ENCODE measurements at regions not wholly inside any gene's neighbourhood (a gene's known extent, or its start where the extent isn't known, plus 50 kb on each side); places are given as distances from the start of the nearest gene placed in this dataset.

DNA sequence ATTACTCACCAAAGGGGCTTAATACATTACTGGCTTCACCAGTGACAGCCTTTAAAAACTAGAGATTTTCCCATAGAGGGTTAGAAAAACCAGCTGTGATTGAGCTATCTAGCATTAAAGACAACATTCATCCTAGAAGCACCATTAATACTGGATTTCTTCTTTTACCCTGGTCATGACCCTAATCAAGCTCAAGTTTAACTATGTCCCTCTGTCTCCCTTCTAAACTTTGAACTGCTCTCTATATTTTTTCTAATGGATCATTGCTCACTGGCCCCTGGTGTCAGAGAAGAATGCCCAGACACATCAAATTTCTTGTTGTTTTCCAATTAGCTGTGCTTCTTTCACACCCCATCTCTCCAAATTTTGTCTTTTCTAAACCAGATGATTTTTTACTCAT lies 1101.3 kb downstream of the XPNPEP1 start:
- no peak for DNase-seq

- no peak for DNase-seq
Measured at GRCh38 chr10:108819302-108819701, 1104.0 kb downstream of the XPNPEP1 start.

GRCh38 chr10:108817584-108817983 lies 1105.7 kb downstream of the XPNPEP1 start:
- no peak for DNase-seq

DNA sequence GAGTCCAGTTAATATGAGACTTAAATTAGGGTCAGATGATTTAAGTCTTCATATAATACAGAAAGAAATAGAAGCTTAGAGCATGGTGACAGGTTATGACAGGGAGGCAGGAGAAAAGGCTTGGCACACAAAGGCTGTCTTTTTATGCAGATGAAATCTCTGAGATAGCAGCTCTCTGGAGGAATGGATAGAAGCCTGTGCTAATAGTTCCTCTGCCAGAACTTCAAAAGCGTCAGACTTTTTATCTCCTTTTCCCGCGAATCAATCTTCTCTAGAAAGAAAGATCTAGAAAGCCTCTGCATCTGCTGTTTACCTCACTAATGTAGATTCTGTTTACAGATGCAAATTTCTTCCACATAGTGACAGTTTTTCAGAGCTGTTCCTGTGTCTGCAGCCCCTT lies 1106.2 kb downstream of the XPNPEP1 start:
- DNase-seq = no peak

GRCh38 chr10:108812906-108813305 lies 1110.4 kb downstream of the XPNPEP1 start:
- DNase-seq = no peak

GRCh38 chr10:108812296-108812695 lies 1111.0 kb downstream of the XPNPEP1 start:
- no peak for DNase-seq

DNA sequence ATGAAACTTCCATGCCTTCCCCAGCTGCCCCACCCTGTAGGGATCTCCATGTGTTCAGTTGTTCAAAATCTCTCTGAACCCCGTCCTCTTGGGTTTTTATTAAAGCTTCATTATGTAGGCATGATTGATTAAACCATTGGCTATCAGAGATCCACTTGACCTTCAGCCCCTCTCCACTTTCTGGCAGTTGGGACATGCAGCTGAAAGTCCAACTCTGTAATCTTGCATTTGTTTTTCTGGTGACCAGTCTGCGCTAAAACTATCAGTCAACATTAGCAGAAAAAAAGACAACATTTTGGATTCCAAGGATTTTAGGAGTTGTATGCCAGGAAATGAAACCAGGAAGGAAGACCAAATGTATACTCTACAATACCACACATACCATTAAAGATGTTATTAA lies 1115.1 kb downstream of the XPNPEP1 start:
- no peak for DNase-seq

DNA sequence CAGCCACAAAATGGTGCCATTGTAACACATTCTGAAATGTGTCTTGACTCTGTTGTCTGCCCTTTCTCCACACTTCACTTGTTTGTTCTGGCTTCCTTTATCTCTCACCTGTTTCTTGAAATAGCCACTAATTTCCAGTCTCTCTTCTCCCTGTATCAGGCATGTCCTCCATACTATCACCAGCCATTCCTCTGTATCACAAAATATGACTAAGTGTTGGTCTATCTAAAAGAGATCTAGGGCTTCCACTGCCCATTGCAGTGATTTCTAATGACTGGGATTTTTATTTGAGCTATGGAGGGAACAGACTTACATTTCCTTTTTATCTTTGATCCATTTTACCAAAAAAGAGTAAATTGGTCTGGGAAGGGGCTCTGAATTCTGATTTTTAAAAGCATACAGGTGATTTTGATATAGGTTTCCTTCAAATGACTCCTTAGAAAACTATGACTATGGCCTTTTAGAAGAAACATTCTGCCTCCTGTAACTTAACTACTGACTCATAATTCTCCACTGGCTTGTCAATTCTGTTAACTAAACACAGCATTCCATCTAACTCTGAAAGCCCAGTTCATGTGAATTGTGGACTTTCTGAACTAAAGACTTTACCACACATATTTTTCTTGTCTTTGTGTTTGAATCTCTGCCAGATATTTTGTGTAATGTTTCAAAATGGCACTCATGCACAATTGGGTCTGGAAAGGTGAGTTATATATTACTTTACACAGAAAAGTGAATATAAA lies 1121.4 kb downstream of the XPNPEP1 start:
- DNase-seq = no peak

- no peak for DNase-seq
Measured at GRCh38 chr10:108801220-108801619, 1122.1 kb downstream of the XPNPEP1 start.

- no peak for DNase-seq
Measured at GRCh38 chr10:108797573-108797972, 1125.7 kb downstream of the XPNPEP1 start.

DNA sequence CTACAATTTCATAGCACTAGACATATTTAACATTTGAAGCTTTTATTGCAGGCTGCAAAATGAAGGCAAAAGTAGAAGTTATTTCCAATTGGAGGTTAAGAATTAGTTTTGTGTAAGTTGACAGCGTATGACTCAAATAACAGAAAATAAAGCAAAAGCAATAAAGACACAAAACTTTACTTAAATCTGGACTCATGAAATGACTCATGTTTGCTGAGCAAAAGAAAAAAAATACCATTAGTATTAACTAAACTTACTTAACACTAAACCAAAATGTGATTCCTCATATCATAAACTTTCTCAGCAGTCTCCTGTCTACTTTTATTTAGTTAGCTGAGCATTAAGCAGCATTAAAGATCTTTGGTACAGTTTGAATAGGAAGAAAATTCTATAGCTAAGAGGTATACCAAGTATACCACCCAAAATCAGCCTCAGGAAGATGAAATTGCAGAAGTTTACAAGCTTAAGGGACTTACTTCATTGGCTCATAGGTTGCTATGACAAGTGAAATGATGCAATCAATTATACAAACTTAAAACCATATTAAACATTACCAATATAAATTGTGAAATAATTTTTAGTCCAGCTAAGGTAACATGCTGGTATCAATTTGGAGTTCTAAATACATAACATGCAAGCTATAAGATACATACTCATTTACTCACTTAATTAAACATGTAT lies 1131.4 kb downstream of the XPNPEP1 start:
- no peak for DNase-seq

DNA sequence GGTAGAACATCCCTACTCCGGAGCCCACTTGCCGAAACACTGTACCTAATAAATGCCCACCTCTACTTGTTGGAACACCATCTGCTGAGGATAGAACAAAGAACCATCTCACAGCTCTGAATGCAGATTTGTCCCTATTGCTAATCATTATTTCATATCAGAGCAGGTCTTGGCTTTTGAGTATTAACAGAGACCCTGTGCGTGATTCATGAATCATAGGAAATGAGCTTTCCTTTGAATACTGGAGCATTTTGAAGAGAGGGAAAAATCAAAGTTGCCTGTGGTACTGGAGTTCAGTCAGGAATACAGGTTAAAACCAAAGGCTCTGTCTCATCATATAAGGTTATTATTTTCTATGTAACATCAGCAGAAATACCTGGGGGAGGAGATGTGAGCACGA lies 1132.3 kb downstream of the XPNPEP1 start:
- no peak for DNase-seq

DNA sequence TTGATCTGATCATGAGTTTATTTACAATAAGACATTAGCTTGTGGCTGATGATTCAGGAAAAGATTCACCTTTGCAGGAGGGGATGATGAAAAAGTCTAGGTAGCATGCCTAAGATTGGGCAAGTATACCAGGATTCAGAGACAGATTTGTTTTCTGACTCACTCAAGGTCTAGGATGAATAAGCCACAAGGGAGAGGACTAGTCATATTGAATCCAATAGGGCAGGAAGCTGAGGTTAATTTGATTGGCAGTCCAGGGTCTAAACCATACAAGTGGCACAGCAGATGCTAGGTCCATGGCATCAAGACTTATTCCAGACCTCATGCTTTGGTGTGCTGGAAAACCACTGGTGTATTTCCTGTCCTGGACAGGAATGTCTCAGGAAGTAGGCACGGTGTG lies 1133.4 kb downstream of the XPNPEP1 start:
- DNase-seq = no peak

DNA sequence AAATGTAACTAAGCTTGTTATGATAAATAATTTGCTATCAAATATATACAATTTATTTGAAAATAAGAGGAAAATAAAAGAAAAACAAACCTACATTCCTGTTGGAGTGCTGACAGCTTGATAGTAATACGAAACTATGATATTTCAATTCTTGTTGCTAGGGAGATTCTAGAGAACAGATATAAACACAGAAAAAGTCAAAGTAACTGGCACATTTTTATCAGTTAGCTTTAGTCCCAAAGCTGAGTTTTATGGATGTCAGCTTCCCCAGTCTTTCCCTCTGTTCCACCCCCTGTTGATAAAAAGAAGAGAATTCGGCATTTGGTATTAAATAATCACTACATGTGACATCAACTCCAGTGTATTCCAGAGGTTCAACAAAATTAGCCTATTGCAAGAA lies 1134.0 kb downstream of the XPNPEP1 start:
- no peak for DNase-seq

GRCh38 chr10:108788891-108789290 lies 1134.4 kb downstream of the XPNPEP1 start:
- DNase-seq = no peak

DNA sequence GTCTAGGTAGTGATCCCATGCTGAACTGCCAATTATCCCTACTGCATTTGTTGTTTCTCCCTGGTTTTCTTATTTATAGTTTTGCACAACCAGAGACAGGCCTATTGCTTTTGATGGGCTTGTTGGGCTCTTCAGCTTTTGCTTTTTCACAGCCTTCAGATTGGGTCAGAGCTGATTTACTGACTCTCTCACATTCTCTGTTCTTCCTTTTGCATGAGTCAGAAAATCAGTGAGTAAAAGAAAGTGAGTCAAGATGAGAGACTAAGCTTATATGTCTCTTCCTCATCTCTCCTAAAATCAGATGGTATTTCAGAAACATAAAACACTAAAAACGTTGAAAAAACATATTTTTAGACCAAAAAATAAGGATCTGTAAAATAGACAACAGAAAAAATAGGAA lies 1135.4 kb downstream of the XPNPEP1 start:
- no peak for DNase-seq

DNA sequence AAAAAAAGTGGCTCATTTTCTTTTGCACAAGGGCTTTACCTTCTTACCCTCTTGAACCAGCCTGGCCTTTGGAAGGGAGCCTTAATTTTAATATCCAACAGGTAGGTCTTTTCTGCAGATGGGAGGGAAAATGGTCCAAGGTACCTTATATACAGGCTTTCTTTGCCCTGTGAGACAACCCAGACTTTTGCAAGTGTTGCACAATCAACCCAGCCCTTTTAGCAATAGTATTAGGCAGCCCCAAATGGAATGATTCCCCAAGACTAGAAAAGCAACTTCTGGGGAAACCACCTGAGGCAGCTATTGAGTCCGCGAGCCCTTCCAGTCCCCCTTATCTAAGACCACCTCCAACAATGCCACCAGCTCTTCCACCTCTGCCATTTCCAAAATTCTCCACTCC lies 1138.3 kb downstream of the XPNPEP1 start:
- no peak for DNase-seq

GRCh38 chr10:108784534-108784933 lies 1138.8 kb downstream of the XPNPEP1 start:
- DNase-seq = no peak

DNA sequence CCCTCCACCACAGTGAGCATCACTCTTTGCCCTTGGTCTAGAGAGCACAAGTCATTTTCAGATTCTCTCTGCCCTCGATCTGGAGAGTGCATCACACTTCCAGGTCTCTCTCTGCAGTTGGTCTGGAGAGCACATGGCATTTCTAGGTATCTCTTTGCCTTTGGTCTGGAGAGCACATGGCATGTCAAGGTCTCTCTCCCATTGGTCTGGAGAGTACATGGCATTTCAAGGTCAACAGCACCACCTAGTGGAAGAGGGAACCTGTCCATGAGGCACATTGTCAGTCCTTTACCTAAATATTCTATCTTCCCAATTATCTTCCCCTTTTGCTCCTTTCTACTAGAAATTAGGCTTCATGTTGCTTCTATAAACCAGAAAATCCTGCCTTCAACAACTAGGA lies 1139.4 kb downstream of the XPNPEP1 start:
- DNase-seq = peak; percentile 27

DNA sequence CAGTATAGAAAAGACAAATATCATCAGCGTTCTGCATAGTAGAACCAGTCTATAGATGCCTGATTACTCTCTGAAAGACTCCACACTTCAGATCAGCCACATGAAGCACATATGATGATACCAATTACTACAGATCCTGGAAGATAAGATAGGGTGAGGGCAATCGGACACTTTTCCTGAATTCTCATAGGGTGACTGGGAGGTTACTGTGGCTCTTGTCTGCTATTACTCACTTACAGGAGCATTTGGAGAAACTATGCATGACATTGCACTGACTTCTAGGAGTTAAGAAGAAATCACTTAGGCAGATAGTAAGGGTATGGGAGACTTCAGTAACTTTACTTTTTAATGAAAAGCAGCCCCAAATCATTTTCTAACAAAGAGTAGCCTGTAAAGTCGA lies 1140.9 kb downstream of the XPNPEP1 start:
- no peak for DNase-seq

GRCh38 chr10:108779501-108779900 lies 1143.8 kb downstream of the XPNPEP1 start:
- DNase-seq = no peak

GRCh38 chr10:108775911-108776475 lies 1147.3 kb downstream of the XPNPEP1 start:
- DNase-seq = no peak

- DNase-seq = no peak
Measured at GRCh38 chr10:108771106-108771505, 1152.2 kb downstream of the XPNPEP1 start.

DNA sequence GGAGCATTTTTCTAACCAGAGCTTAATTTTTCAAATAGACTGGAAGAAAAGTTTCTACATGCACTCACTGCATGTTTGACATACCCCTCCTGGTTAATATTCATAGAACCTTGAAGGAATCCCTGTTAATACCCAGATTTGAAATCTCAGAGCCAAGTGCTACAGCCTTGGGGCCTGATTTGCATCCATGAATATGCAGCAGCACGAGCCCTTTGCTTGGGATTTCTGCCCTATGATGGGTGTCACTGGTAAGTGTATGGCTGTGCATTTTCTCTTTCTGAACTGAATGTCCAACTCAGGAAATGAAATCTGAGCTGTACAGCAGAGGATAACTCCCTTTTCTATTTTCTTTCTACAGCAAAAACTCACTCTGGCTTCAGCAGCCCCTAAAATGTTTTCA lies 1157.5 kb downstream of the XPNPEP1 start:
- no peak for DNase-seq

Data from stimulated activated CD8-positive, alpha-beta memory T cell treated with anti-CD3 and anti-CD28 coated beads, Interleukin-4, amount 100 ng/mL, for 48 hours (primary cell).